D721Med (cell line): ENCODE measurements at regions not wholly inside any gene's neighbourhood (a gene's known extent, or its start where the extent isn't known, plus 50 kb on each side); places are given as distances from the start of the nearest gene placed in this dataset.

Source experiments
- DNase-seq: peaks from one replicate; pipeline ENCODE4 v3.0.0; 2011; ENCODE audit warnings: low spot score; ENCODE audit not compliant: insufficient read length
- FAIRE-seq: peaks from 2 replicates; lab custom pipeline; 2011; peaks lifted over from hg19 to GRCh38; lab: Jason Lieb, UNC
- CTCF ChIP-seq: IDR thresholded peaks from 2 replicates; pipeline ENCODE4 v1.5.1; 2012; ENCODE audit warnings: mild to moderate bottlenecking, control low read depth; ENCODE audit not compliant: insufficient read depth; ENCODE audit errors: missing control alignments

GRCh38 chr3:105923140-105923539 lies 54.3 kb upstream of the CBLB start:
- DNase-seq: no peak
- FAIRE-seq: no peak
- no peak for TF ChIP-seq CTCF

- no peak for TF ChIP-seq CTCF
Measured at GRCh38 chr3:105927741-105928140, 58.9 kb upstream of the CBLB start.

GRCh38 chr3:105930733-105931132 lies 61.9 kb upstream of the CBLB start:
- DNase-seq (no peak), FAIRE-seq (no peak)
- no peak for TF ChIP-seq CTCF

More at GRCh38 chr3:105927741-105928140, 58.9 kb upstream of the CBLB start:
- FAIRE-seq (no peak), DNase-seq (no peak)

GRCh38 chr3:105931500-105931899 lies 62.7 kb upstream of the CBLB start:
- no peak for DNase-seq
- no peak for FAIRE-seq
- no peak for TF ChIP-seq CTCF

- TF ChIP-seq CTCF: no peak
- FAIRE-seq (no peak), DNase-seq (no peak)
Measured at GRCh38 chr3:105933871-105934270, 65.1 kb upstream of the CBLB start.

GRCh38 chr3:105938101-105938500 lies 69.3 kb upstream of the CBLB start:
- TF ChIP-seq CTCF: no peak
- DNase-seq (no peak), FAIRE-seq (no peak)

GRCh38 chr3:105938806-105939205 lies 70.0 kb upstream of the CBLB start:
- DNase-seq (no peak), FAIRE-seq (no peak)
- TF ChIP-seq CTCF: no peak
